Liver (tissue), 2 donors: ENCODE measurements at regions not wholly inside any gene's neighbourhood (a gene's known extent, or its start where the extent isn't known, plus 50 kb on each side); places are given as distances from the start of the nearest gene placed in this dataset.

Experiments
- CTCF ChIP-seq: fragments of 150-350 bp; IDR thresholded peaks from 2 replicates; pipeline ENCODE4 v1.5.1; 2017; ENCODE audit warnings: improper control_type of control experiment, low read depth, low read length; ENCODE audit not compliant: missing input control
- MAX ChIP-seq: IDR thresholded peaks from 2 replicates; pipeline ENCODE4 v1.6.1; 2016; ENCODE audit warnings: antibody characterized with exemption
- REST ChIP-seq: IDR thresholded peaks from 2 replicates; pipeline ENCODE4 v1.6.1; 2016; ENCODE audit warnings: antibody characterized with exemption, mild to moderate bottlenecking
- ZBTB33 ChIP-seq: IDR thresholded peaks from 2 replicates; pipeline ENCODE4 v1.6.1; 2016; ENCODE audit warnings: antibody characterized with exemption
- donor health status: healthy.

- no peak for TF ChIP-seq REST
- no peak for TF ChIP-seq CTCF
- TF ChIP-seq MAX = no peak
- no peak for TF ChIP-seq ZBTB33
These were observed 67.9 kb downstream of the MYL12B start for GRCh38 chr18:3329872-3330271.
